Lung (tissue), 11 donors: ENCODE measurements at regions not wholly inside any gene's neighbourhood (a gene's known extent, or its start where the extent isn't known, plus 50 kb on each side); places are given as distances from the start of the nearest gene placed in this dataset.

Experiments used
- ATAC-seq: fragments of 200-7000 bp; cut with Tn5 transposase; one replicate; pipeline ENCODE4 v1.9.1; 2020; ENCODE audit warnings: moderate number of reproducible peaks; ENCODE audit not compliant: insufficient read depth, low FRiP score
- DNase-seq, 3 donors: peaks; one replicate each; pipeline ENCODE4 v3.0.0-alpha.2; 2013 to 2017
- H3K27ac ChIP-seq, 2 donors: one replicate each; pipeline ENCODE4 v1.5.1; 2013; ENCODE audit warnings: mild to moderate bottlenecking in 2 of 2, moderate library complexity in 2 of 2, control low read depth in 1 of 2, inconsistent platforms in 1 of 2, low read depth in 1 of 2, low read length in 1 of 2
- H3K27me3 ChIP-seq, 3 donors: one replicate each; pipeline ENCODE4 v1.5.1; 2013; ENCODE audit warnings: low read length in 2 of 3; ENCODE audit not compliant: control insufficient read depth in 3 of 3, insufficient read depth in 3 of 3
- H3K36me3 ChIP-seq, 4 donors: one replicate each; pipeline ENCODE4 v1.5.1; 2013; ENCODE audit warnings: low read length in 4 of 4, mild to moderate bottlenecking in 1 of 4, moderate library complexity in 1 of 4; ENCODE audit not compliant: control insufficient read depth in 4 of 4, insufficient read depth in 4 of 4
- H3K4me1 ChIP-seq, 5 donors: one replicate each; pipeline ENCODE4 v1.5.1; 2013; ENCODE audit warnings: low read length in 5 of 5, mild to moderate bottlenecking in 2 of 5, moderate library complexity in 1 of 5; ENCODE audit not compliant: control insufficient read depth in 5 of 5, insufficient read depth in 5 of 5
- H3K4me3 ChIP-seq: one replicate; pipeline ENCODE4 v1.5.1; 2013; ENCODE audit warnings: mild to moderate bottlenecking, control low read depth, moderate library complexity
- H3K9ac ChIP-seq, 2 donors: one replicate each; pipeline ENCODE4 v1.5.1; 2013; ENCODE audit warnings: low read length in 2 of 2, control low read depth in 1 of 2; ENCODE audit not compliant: insufficient read depth in 1 of 2
- H3K9me3 ChIP-seq, 4 donors: one replicate each; pipeline ENCODE4 v1.5.1; 2013; ENCODE audit warnings: low read length in 3 of 4, mild to moderate bottlenecking in 1 of 4, moderate library complexity in 1 of 4; ENCODE audit not compliant: control insufficient read depth in 4 of 4, insufficient read depth in 3 of 4
- CTCF ChIP-seq: IDR thresholded peaks from 2 replicates; pipeline ENCODE4 v1.5.1; 2012; ENCODE audit warnings: mild to moderate bottlenecking; ENCODE audit errors: control extremely low read depth, extremely low read depth
- WGBS, 2 donors: extraction: QIAGEN DNeasy Blood & Tissue Kit; methylation state at CpG; one replicate each; pipeline ENCODE4 v1.1.7; 2013; 5-methylcytosine and 5-hydroxymethylcytosine counted together
- donor health status: control.
- donor health status: control.
- donor health status: Bipolar disorder and iron deficiency.
- donor health status: healthy.
- donor health status: DM: yes; HTN: yes; CAD: no.

- no peak for ATAC-seq
These were observed 789.2 kb downstream of the DIPK2A start for GRCh38 chr3:144760831-144761230.

GRCh38 chr3:144762091-144762490 lies 790.5 kb downstream of the DIPK2A start:
- no peak for TF ChIP-seq CTCF
- no peaks in the 10 kb centered on the region for H3K27me3 ChIP-seq
- H3K9me3 ChIP-seq: peaks cover 0 to 3% (median 0%) of the 10 kb centered on the region in 4 donors
- H3K4me1 ChIP-seq: no peaks in the 10 kb centered on the region
- H3K36me3 ChIP-seq: no peaks in the 10 kb centered on the region
- no peak overlapping the region for H3K4me3 ChIP-seq
- H3K27ac ChIP-seq: no peak overlapping the region
- WGBS, 2 donors: 96% methylated on average over 1 of the region's 1 CpG
- no peak for ATAC-seq
- DNase-seq: no peak
- H3K9ac ChIP-seq: no peak overlapping the region

More at GRCh38 chr3:144760831-144761230, 789.2 kb downstream of the DIPK2A start:
- peak; percentile 17 to 45 (median 35) for DNase-seq
- Histone ChIP-seq H3K4me1 (no peaks in the 10 kb centered on the region), H3K9me3 (peaks cover 0 to 3% (median 0%) of the 10 kb centered on the region in 4 donors), H3K9ac (no peak overlapping the region), H3K4me3 (no peak overlapping the region), H3K27me3 (no peaks in the 10 kb centered on the region), H3K27ac (no peak overlapping the region), H3K36me3 (no peaks in the 10 kb centered on the region)
- WGBS, 2 donors: 52 to 54% methylated on average over 2 of the region's 2 CpGs
- no peak for TF ChIP-seq CTCF

GRCh38 chr3:144763878-144764454 lies 792.3 kb downstream of the DIPK2A start:
- H3K27ac ChIP-seq: no peak overlapping the region
- H3K4me1 ChIP-seq: no peaks in the 10 kb centered on the region
- 72 to 82% methylated on average over 3 of the region's 3 CpGs for WGBS, 2 donors
- H3K4me3 ChIP-seq: no peak overlapping the region
- no peak overlapping the region for H3K9ac ChIP-seq
- TF ChIP-seq CTCF: no peak
- H3K36me3 ChIP-seq: no peaks in the 10 kb centered on the region
- no peaks in the 10 kb centered on the region for H3K9me3 ChIP-seq
- DNase-seq (no peak), ATAC-seq (no peak)
- H3K27me3 ChIP-seq: no peaks in the 10 kb centered on the region

GRCh38 chr3:144770281-144770680 lies 798.7 kb downstream of the DIPK2A start:
- Histone ChIP-seq H3K4me1 (peaks cover 0 to 11% (median 0%) of the 10 kb centered on the region in 5 donors), H3K9ac (no peak overlapping the region), H3K36me3 (no peaks in the 10 kb centered on the region), H3K4me3 (no peak overlapping the region), H3K9me3 (no peaks in the 10 kb centered on the region), H3K27ac (no peak overlapping the region), H3K27me3 (no peaks in the 10 kb centered on the region)
- whole genome bisulfite sequencing, 2 donors: 60 to 85% methylated on average over 1 of the region's 1 CpG
- no peak for TF ChIP-seq CTCF
- ATAC-seq: no peak
- peak in 1 of 3 donors; percentile 29 for DNase-seq
